HepG2 (cell line): ENCODE measurements at regions not wholly inside any gene's neighbourhood (a gene's known extent, or its start where the extent isn't known, plus 50 kb on each side); places are given as distances from the start of the nearest gene placed in this dataset.

Experiments used
- ATAC-seq: fragments of 200-7000 bp; cut with Tn5 transposase; 3 replicates; pipeline ENCODE4 v1.9.1; 2020; ENCODE audit warnings: mild to moderate bottlenecking, moderate library complexity
- BruUV-seq: library from RNA; stranded (reverse); fragments of 400-500 nt; replicated peaks from 2 replicates; lab custom pipeline; 2021; lab: Mats Ljungman, UMichigan
- CTCF ChIA-PET: fragments of 300-600 bp; formaldehyde crosslinking; extraction: SDS; loops from one replicate; lab custom pipeline; 2021; ENCODE audit warnings: low total read pairs, inconsistent platforms, low intra/inter-chr PET ratio; lab: Yijun Ruan, JAX
- POLR2A ChIA-PET: fragments of 350-600 bp; sonication (Branson Sonifier 250); formaldehyde crosslinking; loops from one replicate; lab custom pipeline; 2020; ENCODE audit warnings: antibody characterized with exemption, inconsistent platforms; lab: Yijun Ruan, JAX
- DNase-seq: peaks from one replicate; pipeline ENCODE4 v3.0.0-alpha.2; 2015; ENCODE audit warnings: low spot score
- FAIRE-seq: peaks from 3 replicates; lab custom pipeline; 2011; peaks lifted over from hg19 to GRCh38; lab: Jason Lieb, UNC
- H2AFZ ChIP-seq: one replicate; pipeline ENCODE4 v1.6.1; 2011; ENCODE audit warnings: low read length, inconsistent platforms
- H3K27ac ChIP-seq: fragments of 300-600 bp; 3 replicates; pipeline ENCODE4 v1.8.0; 2011; ENCODE audit warnings: mixed run types, mild to moderate bottlenecking, mixed read lengths, low read length, inconsistent platforms; ENCODE audit not compliant: insufficient read depth; ENCODE audit errors: extremely low read length
- H3K27me3 ChIP-seq, 2 experiments: fragments of 200-600 bp in 1 of 2; 2 replicates in 1 of 2; 3 replicates in 1 of 2; pipeline versions ENCODE4 v1.6.0 to v1.8.0; 2011; ENCODE audit warnings: low read length in 2 of 2, mild to moderate bottlenecking in 2 of 2, moderate library complexity in 2 of 2, inconsistent platforms in 1 of 2; ENCODE audit not compliant: insufficient read depth in 2 of 2, control insufficient read depth in 1 of 2
- H3K36me3 ChIP-seq, 2 experiments: fragments of 200-600 bp in 1 of 2; replicated peaks in 1 of 2; 2 replicates in 1 of 2; 3 replicates in 1 of 2; pipeline versions ENCODE4 v1.5.1 to v1.8.0; 2011; ENCODE audit warnings: low read length in 2 of 2, inconsistent platforms in 1 of 2; ENCODE audit not compliant: insufficient read depth in 2 of 2, control insufficient read depth in 1 of 2
- H3K4me1 ChIP-seq: 2 replicates; pipeline ENCODE4 v1.5.1; 2012; ENCODE audit warnings: low read length, inconsistent platforms; ENCODE audit not compliant: insufficient read depth
- H3K4me2 ChIP-seq: 2 replicates; pipeline ENCODE4 v1.6.0; 2011; ENCODE audit warnings: low read depth, low read length, inconsistent platforms
- H3K4me3 ChIP-seq, 3 experiments: fragments of 200-600 bp in 1 of 3; sonication (generic), shearing (Covaris generic) in 1 of 3; replicated peaks in 1 of 3; 2 replicates each; pipeline ENCODE4 v1.5.1; 2011 to 2016; ENCODE audit warnings: low read length in 3 of 3, inconsistent platforms in 2 of 3, low read depth in 2 of 3, mild to moderate bottlenecking in 2 of 3, control low read depth in 1 of 3, mixed read lengths in 1 of 3; ENCODE audit not compliant: insufficient read depth in 1 of 3
- H3K79me2 ChIP-seq: one replicate; pipeline ENCODE4 v1.6.1; 2011; ENCODE audit warnings: low read length, inconsistent platforms; ENCODE audit not compliant: insufficient read depth
- H3K9ac ChIP-seq: 2 replicates; pipeline ENCODE4 v1.6.0; 2011; ENCODE audit warnings: mild to moderate bottlenecking, low read depth, low read length, inconsistent platforms; ENCODE audit not compliant: insufficient read depth
- H3K9me3 ChIP-seq: 2 replicates; pipeline ENCODE4 v1.5.1; 2012; ENCODE audit warnings: mild to moderate bottlenecking, low read length
- H4K20me1 ChIP-seq: 2 replicates; pipeline ENCODE4 v1.6.0; 2011; ENCODE audit warnings: inconsistent platforms, mild to moderate bottlenecking, low read length, moderate library complexity; ENCODE audit not compliant: insufficient read depth
- LCORL ChIP-seq, 2 experiments: fragments of 450-650 bp in 1 of 2; sonication (generic) in 1 of 2; formaldehyde crosslinking in 1 of 2; IDR thresholded peaks; 2 replicates each; pipeline versions ENCODE4 v1.5.0 to v1.6.1; 2017 to 2020; ENCODE audit warnings: antibody characterized with exemption in 1 of 2, missing genetic modification reagents in 1 of 2
- NCOA1 ChIP-seq: sonication (generic); formaldehyde crosslinking; IDR thresholded peaks from 2 replicates; pipeline ENCODE4 v1.9.0; 2021; ENCODE audit warnings: missing genetic modification reagents
- NFE2L2 ChIP-seq: fragments of 150-350 bp; IDR thresholded peaks from 2 replicates; pipeline ENCODE4 v1.6.1; 2014; ENCODE audit warnings: low read length
- PPARG ChIP-seq: conservative IDR thresholded peaks from 2 replicates; pipeline ENCODE4 v1.6.1; 2016; ENCODE audit warnings: missing biosample characterization, missing genetic modification reagents
- TMF1 ChIP-seq: sonication (generic); formaldehyde crosslinking; IDR thresholded peaks from 2 replicates; pipeline ENCODE4 v1.8.1; 2022; ENCODE audit warnings: low read depth, missing genetic modification reagents
- ZBTB2 ChIP-seq: sonication (generic); formaldehyde crosslinking; IDR thresholded peaks from 2 replicates; pipeline ENCODE4 v1.8.0; 2022; ENCODE audit warnings: low read depth, missing genetic modification reagents
- ZBTB33 ChIP-seq: sonication (generic); formaldehyde crosslinking; IDR thresholded peaks from 2 replicates; pipeline ENCODE4 v1.4.0; 2020; ENCODE audit warnings: missing genetic modification reagents
- ZHX2 ChIP-seq, 2 experiments: sonication (generic) in 1 of 2; formaldehyde crosslinking in 1 of 2; IDR thresholded peaks; 2 replicates each; pipeline versions ENCODE4 v1.6.1 to v1.9.0; 2014 to 2022; ENCODE audit warnings: antibody characterized with exemption in 1 of 2, borderline replicate concordance in 1 of 2, inconsistent platforms in 1 of 2, low read depth in 1 of 2, missing genetic modification reagents in 1 of 2
- ZNF207 ChIP-seq: fragments of 450-650 bp; IDR thresholded peaks from 2 replicates; pipeline ENCODE4 v1.6.1; 2016; ENCODE audit warnings: antibody characterized with exemption, borderline replicate concordance
- ZNF232 ChIP-seq: sonication (generic); formaldehyde crosslinking; IDR thresholded peaks from 2 replicates; pipeline ENCODE4 v1.4.0; 2020; ENCODE audit warnings: missing genetic modification reagents, borderline replicate concordance
- ZNF7 ChIP-seq: IDR thresholded peaks from 2 replicates; pipeline ENCODE4 v1.6.1; 2016; ENCODE audit warnings: missing biosample characterization, missing genetic modification reagents
- ZNF850 ChIP-seq: sonication (generic); formaldehyde crosslinking; conservative IDR thresholded peaks from 2 replicates; pipeline ENCODE4 v1.9.0; 2021; ENCODE audit warnings: mild to moderate bottlenecking, missing genetic modification reagents
- WGBS: methylation state at CpG from one replicate; pipeline ENCODE4 v1.1.6; 2017; ENCODE audit warnings: low lambda C conversion rate; 5-methylcytosine and 5-hydroxymethylcytosine counted together
- in situ Hi-C: cut with HindIII; loops from 2 replicates; pipeline ENCODE4 v1.10.0; 2017; ENCODE audit warnings: low pct_unique_long_range_greater_than_20kb; ENCODE audit not compliant: extremely low pct_ligation_motif_present
- intact Hi-C: fragments of 100-400 bp; cut with micrococcal nuclease; formaldehyde crosslinking; loops from one replicate; pipeline ENCODE4 v1.10.0; 2022; ENCODE audit not compliant: unreplicated experiment
- TF ChIP-seq, protein P1 (sequence below): sonication (generic); formaldehyde crosslinking; IDR thresholded peaks from 2 replicates; pipeline ENCODE4 v1.4.0; 2020; ENCODE audit warnings: mild to moderate bottlenecking, missing genetic modification reagents

GRCh38 chr7:26044320-26044719, 107.7 kb upstream of the NFE2L3 start:
- peaks cover 0 to 14% of the 10 kb centered on the region in 2 experiments; a peak in 2 of 5 replicates for H3K27me3 ChIP-seq
- ATAC-seq (no peak), FAIRE-seq (no peak), DNase-seq (no peak)
- no peak overlapping the region for H3K4me3 ChIP-seq
- intact Hi-C loops (no loop called here), in situ Hi-C loops (no loop called here)
- WGBS = 57% methylated on average over 5 of the region's 5 CpGs
- POLR2A ChIA-PET = no interaction called here
- peaks cover 25% of the 10 kb centered on the region for H3K4me1 ChIP-seq
- H3K79me2 ChIP-seq = no peaks in the 10 kb centered on the region
- no peaks in the 10 kb centered on the region for H3K9me3 ChIP-seq
- no peak overlapping the region for H3K27ac ChIP-seq
- H3K4me2 ChIP-seq = no peak overlapping the region
- H3K36me3 ChIP-seq = no peaks in the 10 kb centered on the region
- CTCF ChIA-PET = no interaction called here
- no TSS peak for BruUV-seq
- no peaks in the 10 kb centered on the region for H4K20me1 ChIP-seq
- H2AFZ ChIP-seq = no peak overlapping the region
- no peak overlapping the region for H3K9ac ChIP-seq
- TF ChIP-seq ZBTB33 (no peak), ZNF232 (CRISPR knock-in tag) (no peak), ZNF850 (CRISPR knock-in tag) (no peak), PPARG (no peak), ZHX2 (IDR thresholded peaks at IDR 0.05; ENCODE audit: low read depth) (no peak), ZHX2 (CRISPR knock-in tag; IDR thresholded peaks at IDR 0.05; ENCODE audit: borderline replicate concordance) (no peak), NFE2L2 (no peak), TMF1 (CRISPR knock-in tag) (no peak), ZNF7 (CRISPR knock-in tag) (no peak), ZNF207 (no peak), ZBTB2 (CRISPR knock-in tag) (no peak), LCORL (IDR thresholded peaks at IDR 0.05) (no peak), LCORL (CRISPR knock-in tag; IDR thresholded peaks at IDR 0.05) (no peak), NCOA1 (CRISPR knock-in tag) (no peak)
- TF ChIP-seq, protein P1, sequence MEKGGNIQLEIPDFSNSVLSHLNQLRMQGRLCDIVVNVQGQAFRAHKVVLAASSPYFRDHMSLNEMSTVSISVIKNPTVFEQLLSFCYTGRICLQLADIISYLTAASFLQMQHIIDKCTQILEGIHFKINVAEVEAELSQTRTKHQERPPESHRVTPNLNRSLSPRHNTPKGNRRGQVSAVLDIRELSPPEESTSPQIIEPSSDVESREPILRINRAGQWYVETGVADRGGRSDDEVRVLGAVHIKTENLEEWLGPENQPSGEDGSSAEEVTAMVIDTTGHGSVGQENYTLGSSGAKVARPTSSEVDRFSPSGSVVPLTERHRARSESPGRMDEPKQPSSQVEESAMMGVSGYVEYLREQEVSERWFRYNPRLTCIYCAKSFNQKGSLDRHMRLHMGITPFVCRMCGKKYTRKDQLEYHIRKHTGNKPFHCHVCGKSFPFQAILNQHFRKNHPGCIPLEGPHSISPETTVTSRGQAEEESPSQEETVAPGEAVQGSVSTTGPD (CRISPR knock-in tag) = no peak
